Stimulated activated CD4-positive, alpha-beta T cell treated with anti-CD3 and anti-CD28 coated beads, Interleukin-12 subunit alpha, Interleukin-12 subunit beta, amount 100 ng/mL, for 24 hours (primary cell): ENCODE measurements at regions not wholly inside any gene's neighbourhood (a gene's known extent, or its start where the extent isn't known, plus 50 kb on each side); places are given as distances from the start of the nearest gene placed in this dataset.
"Not testable (repeated sequence)": the region's sequence is repeated elsewhere in the genome, so short reads cannot be mapped to it uniquely, and the experiment has no call there.

Source experiments
- DNase-seq, 2 experiments: peaks; one replicate each; pipeline ENCODE4 v3.0.0-alpha.2; 2020; ENCODE audit warnings: low read depth in 2 of 2

DNA sequence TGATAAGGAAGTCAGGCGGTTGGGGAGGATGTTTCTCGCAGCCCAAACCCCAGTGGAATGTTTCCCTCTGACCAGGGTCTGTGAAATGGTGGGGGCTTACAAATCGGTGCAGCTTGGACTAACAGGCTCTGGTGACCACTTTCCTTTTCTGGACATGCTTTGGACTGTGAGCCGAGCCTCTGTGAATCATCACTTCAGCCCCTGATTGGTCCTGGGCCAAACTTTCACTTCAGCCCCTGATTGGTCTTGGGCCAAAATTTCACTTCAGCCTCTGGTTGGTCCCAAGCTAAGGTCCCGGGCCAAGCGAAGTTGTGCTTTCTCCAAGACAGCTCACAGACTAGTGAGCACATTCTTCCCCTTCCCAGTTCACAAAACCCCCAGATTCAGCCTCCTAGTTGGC, 223.7 kb upstream of the ANKRD20A1 start:
- DNase-seq, result not testable (repeated sequence)

DNA sequence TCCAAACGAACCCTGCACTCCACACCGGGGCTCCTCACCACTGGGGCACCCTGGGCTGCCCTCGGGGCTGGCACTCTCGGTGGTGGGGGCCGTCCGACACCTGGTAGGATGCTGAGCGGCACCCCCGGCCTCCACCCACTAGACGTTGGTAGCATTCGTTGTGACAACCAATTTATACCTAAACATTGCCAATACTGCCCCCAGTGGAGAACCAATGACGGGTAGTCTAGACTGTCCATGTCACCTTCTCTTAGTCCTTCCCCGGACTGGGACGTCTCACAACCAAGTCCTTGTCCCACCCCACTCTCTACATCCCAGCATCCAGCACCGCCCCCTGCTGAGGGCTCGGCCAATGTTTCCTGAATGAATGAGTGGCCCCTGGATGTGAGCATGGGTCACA, 246.8 kb upstream of the ANKRD20A1 start:
- not testable (repeated sequence) for DNase-seq

GRCh38 chr9:67609872-67610271, 248.9 kb upstream of the ANKRD20A1 start:
- DNase-seq, result not testable (repeated sequence)

DNA sequence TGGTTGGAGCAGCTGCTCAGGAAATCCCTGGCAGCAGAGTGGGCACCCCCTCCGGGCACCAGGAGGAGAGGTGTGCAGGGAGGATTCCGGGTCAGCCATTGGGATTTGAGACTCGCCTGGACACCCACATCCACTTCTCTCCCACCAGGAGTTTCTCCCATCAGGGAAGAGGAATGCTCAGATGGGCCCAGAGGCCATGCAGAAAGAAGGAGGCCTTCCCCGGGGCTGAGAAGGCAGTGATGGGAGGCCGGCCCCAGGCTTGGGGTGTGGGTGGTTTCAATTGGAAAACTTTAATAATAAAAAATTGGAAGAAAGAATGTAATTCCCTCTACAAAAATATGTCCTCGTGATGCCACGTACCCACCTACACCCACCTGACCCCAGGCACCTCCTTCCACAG, 249.3 kb upstream of the ANKRD20A1 start:
- DNase-seq, result not testable (repeated sequence)

DNA sequence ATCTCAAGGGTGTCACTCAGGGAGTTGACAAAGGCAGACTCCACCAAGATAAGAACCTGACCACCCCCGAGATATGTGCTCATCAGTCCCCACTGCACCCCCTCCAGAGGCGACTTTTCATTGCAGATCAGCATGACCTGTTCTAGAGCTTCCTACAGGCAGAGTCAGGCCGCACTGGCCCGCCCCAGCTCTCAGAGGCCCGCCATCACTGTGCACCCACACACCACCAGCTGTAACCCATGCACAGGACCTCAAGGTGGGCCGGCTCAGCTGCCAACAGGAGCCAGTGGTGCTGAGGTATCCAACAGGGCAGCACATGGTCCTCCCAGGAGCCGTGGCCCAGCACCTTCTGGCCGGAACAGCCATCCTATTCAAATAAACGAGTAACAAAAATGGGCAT, 253.6 kb upstream of the ANKRD20A1 start:
- DNase-seq, result not testable (repeated sequence)

DNA sequence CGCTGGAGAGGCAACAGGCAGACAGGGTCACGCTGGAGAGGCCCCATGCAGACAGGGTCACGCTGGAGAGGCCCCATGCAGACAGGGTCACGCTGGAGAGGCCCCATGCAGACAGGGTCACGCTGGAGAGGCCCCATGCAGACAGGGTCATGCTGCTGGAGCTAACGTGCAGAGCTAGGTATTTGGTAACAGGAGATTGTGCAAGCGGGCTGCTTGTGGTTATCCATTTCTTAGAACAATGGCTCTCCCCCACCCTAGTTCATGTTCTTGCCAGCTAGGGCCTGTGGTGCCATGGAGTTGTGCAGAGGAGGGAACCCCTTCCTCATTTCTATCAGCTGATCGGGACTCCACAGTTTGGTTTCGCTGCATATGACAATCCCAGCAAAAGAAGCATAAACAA, 255.1 kb upstream of the ANKRD20A1 start:
- not testable (repeated sequence) for DNase-seq

DNA sequence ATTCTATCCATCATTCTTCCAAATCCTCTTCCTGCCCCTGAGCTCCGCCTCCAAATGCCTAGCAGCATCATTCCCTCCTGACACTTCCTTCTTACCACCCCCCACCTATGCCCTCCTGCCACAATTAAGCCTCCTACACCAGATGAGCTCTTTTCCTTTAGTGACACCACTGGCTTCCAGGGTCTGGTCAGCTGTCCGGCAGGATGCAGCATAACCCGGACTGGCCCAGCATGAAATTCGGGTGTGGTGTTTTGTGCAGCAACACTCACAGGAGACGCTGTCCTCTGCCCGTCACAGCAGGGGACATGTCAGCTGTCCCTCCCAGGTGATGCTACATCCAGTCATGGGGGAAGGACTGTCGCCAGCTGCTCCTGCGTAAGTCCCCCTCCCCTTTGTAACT, 266.3 kb upstream of the ANKRD20A1 start:
- not testable (repeated sequence) for DNase-seq

GRCh38 chr9:67555874-67556273, 302.9 kb upstream of the ANKRD20A1 start:
- not testable (repeated sequence) for DNase-seq

DNA sequence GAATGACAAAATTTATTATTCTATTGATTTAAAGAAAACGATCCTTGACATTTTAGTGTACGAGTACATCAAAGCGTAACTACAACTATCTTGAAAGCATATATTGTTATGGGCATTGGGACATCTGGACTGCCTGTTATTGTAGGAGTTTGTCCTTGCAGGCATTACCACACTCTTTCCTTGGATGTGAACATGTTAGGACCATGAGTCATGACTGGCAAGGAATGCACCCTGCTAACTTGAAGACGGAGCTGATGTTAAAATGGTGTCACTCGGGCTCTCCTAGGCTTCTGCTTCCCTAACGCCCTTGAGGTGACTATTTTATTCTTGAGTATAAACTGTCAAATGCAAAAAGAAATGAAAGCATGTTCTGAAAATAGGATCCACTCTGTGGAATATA, 308.7 kb upstream of the ANKRD20A1 start:
- not testable (repeated sequence) for DNase-seq

DNA sequence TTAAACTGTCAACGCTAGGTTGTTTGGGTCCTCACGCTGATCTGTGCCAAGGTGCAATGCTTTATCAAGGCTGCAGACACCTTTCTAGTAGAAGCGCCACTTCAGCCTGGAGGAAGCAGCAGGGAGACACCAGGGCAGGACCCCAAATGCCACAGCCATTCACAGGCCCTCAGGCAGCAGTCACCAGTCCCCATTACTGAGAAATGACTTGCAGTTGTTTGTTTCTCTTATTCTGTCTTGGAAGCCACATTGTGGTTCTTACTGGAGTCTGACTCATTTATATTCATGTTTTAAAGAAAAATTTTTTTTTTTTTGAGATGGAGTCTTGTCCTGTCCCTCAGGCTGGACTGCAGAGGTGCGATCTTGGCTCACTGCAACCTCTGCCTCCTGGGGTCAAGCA, 328.9 kb upstream of the ANKRD20A1 start:
- not testable (repeated sequence) for DNase-seq

- not testable (repeated sequence) for DNase-seq
Measured at GRCh38 chr9:67516938-67517337, 341.8 kb upstream of the ANKRD20A1 start.

DNA sequence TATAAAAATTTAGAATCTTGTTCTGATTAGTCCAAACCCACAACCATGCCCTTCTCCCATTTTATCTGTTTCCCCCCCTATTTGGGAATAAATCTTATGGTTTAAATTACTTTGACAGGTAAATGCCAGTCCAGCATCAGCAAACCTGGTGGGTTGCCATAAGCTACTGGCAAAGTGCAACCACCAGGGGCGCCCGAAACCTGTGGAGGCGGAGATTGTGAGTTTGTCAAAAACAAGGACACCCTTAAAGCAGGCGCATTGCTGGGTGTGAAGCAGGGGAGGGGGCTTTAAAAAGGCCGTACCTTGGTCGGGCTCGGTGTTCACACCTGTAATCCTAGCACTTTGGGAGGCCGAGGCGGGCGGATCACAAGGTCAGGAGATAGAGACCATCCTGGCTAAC, 344.1 kb upstream of the ANKRD20A1 start:
- DNase-seq, result not testable (repeated sequence)

- not testable (repeated sequence) for DNase-seq
Measured at GRCh38 chr9:67503728-67504369, 354.9 kb upstream of the ANKRD20A1 start.

DNA sequence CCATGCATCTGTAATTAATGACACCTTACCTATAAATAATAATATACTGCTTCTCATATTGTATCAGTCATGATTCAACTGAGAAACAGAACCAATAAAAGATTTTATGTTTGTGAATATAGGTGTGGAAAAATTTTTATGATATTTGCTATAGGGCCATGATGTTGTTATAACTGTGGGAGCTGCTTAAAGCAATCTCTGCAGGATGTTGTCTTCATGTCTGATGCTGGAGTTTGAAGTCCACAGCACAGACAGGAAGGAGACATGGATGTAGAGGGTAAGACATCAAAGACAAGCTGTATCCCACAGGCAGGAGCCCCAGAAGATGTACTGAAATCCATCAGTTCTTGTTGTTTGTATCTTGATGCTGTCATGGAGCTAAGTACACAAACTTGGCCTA, 366.7 kb upstream of the ANKRD20A1 start:
- not testable (repeated sequence) for DNase-seq

- not testable (repeated sequence) for DNase-seq
Measured at GRCh38 chr9:67477465-67477864, 381.3 kb upstream of the ANKRD20A1 start.

DNA sequence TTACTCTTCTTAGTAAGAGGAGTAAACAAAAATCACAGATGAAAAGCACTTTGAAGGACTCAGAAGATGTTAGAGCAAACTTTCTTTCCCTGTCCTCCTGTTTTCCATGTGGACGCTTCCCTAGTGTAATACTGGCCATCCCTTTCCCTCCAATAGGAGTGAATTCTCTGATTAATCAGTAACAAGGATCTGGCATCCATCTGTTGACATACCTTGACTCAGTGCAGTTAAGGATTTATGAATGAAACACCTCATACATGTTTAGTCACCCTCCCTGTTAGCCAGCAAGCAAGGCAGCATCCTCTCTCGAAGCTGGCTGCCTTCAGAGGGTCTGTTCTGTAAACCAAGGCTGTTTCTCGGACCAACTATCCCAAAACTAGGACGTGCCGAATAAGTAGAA, 388.0 kb upstream of the ANKRD20A1 start:
- DNase-seq, result not testable (repeated sequence)

- DNase-seq, result not testable (repeated sequence)
Measured at GRCh38 chr9:67468326-67468725, 390.4 kb upstream of the ANKRD20A1 start.

DNA sequence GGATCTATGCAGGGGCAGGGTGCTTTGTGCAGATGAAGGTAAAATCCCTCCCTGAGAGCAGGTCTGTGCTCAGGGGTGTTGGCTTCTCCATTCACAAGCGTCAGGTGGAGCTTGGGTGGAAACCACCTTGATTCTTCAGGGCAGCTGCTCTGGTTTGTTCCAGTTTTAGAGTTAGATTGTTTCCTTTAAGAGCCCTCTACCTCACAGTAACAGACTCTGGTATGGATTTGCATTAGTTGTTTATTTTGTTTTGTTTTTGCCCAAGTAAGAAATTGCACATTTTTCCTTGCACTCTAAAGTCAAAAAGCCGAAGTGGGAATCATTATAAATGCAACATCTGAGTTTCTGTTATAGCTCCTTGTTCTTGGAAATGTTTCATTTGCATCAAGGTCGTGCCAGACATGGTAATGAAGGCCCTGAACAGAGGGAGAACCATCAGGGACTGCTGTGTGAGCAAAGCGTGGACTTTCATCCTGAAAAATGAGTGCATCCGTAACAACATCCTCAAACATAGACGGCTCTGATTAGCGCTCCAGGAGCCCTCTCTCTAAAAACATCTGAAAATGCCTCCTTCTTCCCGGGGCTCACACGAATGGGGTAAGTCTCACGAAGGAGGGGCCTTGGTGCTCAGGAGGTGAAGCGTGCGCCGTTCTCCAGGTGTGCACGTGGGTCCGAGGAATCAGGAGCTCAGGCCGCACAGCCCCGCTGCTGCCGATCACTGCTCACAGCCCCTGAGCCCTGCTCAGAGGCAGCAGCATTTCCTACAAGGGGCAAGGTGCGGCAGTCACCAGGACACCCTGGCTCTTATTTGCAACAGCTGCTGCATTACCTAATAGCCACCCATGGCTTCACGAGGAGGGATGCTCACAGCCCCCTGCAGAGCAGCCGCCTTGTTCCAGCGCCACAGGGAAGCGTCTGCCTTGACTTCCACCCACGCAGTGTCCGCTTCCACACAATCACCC, 396.7 kb upstream of the ANKRD20A1 start:
- not testable (repeated sequence) for DNase-seq

- not testable (repeated sequence) for DNase-seq
Measured at GRCh38 chr9:67452941-67453340, 405.8 kb upstream of the ANKRD20A1 start.

- DNase-seq, result not testable (repeated sequence)
Measured at GRCh38 chr9:67442313-67442712, 416.4 kb upstream of the ANKRD20A1 start.

- not testable (repeated sequence) for DNase-seq
Measured at GRCh38 chr9:67437011-67437410, 421.7 kb upstream of the ANKRD20A1 start.

DNA sequence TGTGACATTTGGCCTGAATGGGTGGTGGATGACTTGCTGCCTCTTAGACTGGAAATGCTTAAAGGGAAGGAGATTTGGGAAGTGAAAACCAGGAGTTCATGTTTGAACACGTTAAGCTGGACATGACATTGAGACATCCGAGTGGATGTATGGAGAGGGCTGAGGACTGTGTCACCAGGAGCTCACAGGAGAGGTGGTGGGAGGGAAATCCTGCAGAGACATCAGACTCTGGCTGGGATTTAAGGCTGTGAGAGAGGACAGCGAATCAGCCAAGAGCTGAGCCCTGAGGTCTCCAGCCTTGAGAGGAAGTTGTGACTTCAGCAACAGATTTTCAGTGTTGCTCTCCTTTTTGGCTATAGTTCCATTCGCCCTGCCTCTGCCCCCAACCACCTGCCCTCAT, 432.5 kb upstream of the SPATA31A3 start:
- DNase-seq, result not testable (repeated sequence)
